SU-DHL-6 (cell line): ENCODE measurements at regions not wholly inside any gene's neighbourhood (a gene's known extent, or its start where the extent isn't known, plus 50 kb on each side); places are given as distances from the start of the nearest gene placed in this dataset.

ENCODE experiments used
- CTCF ChIP-seq: fragments of 200-600 bp; sonication (generic); IDR thresholded peaks from one replicate; pipeline ENCODE4 v1.5.1; 2017; ENCODE audit warnings: antibody characterized with exemption, mild to moderate bottlenecking, low read length, moderate library complexity; ENCODE audit not compliant: insufficient read depth, poor library complexity, severe bottlenecking
- EZH2phosphoT487 ChIP-seq: fragments of 200-600 bp; sonication (generic), shearing (Covaris generic); conservative IDR thresholded peaks from 2 replicates; pipeline ENCODE4 v1.6.1; 2018; ENCODE audit warnings: mild to moderate bottlenecking, antibody characterized with exemption, low read length, moderate library complexity, mixed read lengths

GRCh38 chr2:136376798-136377211 is 258.9 kb upstream of the CXCR4 start:
- no peak for TF ChIP-seq CTCF
- TF ChIP-seq EZH2phosphoT487 = no peak
